AG10803 (cell line): ENCODE measurements at regions not wholly inside any gene's neighbourhood (a gene's known extent, or its start where the extent isn't known, plus 50 kb on each side); places are given as distances from the start of the nearest gene placed in this dataset.

Source experiments
- DNase-seq: peaks from one replicate; pipeline ENCODE4 v3.0.0; 2010; ENCODE audit warnings: low read depth
- H3K4me3 ChIP-seq: 2 replicates; pipeline ENCODE4 v1.5.1; 2011; ENCODE audit warnings: mild to moderate bottlenecking, low read length, control low read depth
- CTCF ChIP-seq: conservative IDR thresholded peaks from 2 replicates; pipeline ENCODE4 v1.5.1; 2011; ENCODE audit warnings: mild to moderate bottlenecking, low read length, control low read depth, inconsistent platforms

GRCh38 chr6:28643017-28643740 is 117.5 kb downstream of the GPX5 start:
- DNase-seq: peak; percentile 67
- H3K4me3 ChIP-seq: no peak overlapping the region
- TF ChIP-seq CTCF: no peak

DNA sequence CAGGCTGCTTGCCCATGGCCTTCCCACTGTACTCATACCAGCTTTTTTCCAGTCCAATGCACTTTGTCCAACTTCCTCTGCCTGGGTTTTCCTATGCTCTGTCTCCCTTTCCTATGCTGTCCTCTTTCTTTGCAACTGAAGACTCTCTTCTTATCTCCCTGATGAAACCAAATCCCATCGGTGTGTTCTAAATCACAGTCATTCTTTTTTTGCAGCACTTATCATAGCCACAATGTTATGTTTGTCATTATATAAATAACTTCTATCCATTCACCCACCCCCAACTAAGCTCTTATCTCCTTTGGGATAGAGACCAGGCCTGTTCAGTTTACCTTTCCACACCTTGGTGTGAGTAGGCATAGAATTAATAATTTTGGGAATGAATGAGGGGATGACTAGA is 121.0 kb downstream of the GPX5 start:
- no peak for DNase-seq
- H3K4me3 ChIP-seq: no peak overlapping the region
- TF ChIP-seq CTCF: no peak

DNA sequence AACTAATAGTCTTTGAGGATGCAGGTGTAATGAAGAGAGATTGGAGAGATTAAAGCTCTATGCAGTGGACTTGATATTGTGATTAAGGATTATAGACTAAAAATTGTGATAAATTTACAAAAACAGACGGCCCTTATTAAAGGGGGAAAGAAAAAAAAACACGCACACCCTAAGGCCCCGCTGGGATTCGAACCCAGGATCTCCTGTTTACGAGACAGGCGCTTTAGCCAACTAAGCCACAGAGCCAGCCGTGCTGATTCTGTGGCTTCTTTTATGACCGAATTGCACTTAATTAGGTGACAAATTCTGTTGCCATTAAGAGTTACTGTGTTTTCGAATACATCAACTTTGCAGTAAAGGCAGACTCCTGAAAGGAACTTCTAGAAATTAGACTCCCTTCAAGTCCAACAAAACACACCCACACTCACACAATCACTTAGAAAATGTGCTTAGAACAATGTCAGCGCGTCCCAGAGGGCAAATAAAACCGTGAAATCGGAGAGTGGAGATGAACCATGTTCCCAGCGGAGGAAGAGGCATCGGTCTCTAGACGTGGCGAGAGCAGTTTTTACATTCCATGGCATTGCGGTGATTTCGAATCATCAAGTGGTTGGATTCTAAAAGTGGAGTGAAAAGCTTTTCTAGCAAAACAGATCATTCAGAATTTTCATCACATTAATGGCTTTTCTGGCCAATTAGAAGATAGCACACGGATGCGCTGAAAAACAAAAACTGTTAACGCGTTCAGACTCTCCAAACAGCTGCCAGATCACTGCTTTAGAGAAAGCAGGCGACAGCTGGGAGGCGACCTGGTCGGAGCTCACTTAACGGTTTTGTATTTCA is 122.6 kb downstream of the GPX5 start:
- H3K4me3 ChIP-seq: peak overlapping the region; percentile 76

GRCh38 chr6:28648878-28649375 is 123.2 kb downstream of the GPX5 start:
- TF ChIP-seq CTCF: no peak
- H3K4me3 ChIP-seq: peak overlapping the region; percentile 76
- no peak for DNase-seq

More for the DNA sequence above, 122.6 kb downstream of the GPX5 start:
- DNase-seq: peak; percentile 71
- TF ChIP-seq CTCF: no peak

GRCh38 chr6:28651161-28651560 is 125.5 kb downstream of the GPX5 start:
- no peak for DNase-seq
- H3K4me3 ChIP-seq: no peak overlapping the region
- TF ChIP-seq CTCF: no peak

- DNase-seq: no peak
- TF ChIP-seq CTCF: no peak
- no peak overlapping the region for H3K4me3 ChIP-seq
These were observed 128.2 kb downstream of the GPX5 start for GRCh38 chr6:28653876-28654275.
